ENCODE measurements at regions not wholly inside any gene's neighbourhood (a gene's known extent, or its start where the extent isn't known, plus 50 kb on each side); places are given as distances from the start of the nearest gene placed in this dataset.
"Not testable (repeated sequence)": the region's sequence is repeated elsewhere in the genome, so short reads cannot be mapped to it uniquely, and the experiment has no call there.

DNA sequence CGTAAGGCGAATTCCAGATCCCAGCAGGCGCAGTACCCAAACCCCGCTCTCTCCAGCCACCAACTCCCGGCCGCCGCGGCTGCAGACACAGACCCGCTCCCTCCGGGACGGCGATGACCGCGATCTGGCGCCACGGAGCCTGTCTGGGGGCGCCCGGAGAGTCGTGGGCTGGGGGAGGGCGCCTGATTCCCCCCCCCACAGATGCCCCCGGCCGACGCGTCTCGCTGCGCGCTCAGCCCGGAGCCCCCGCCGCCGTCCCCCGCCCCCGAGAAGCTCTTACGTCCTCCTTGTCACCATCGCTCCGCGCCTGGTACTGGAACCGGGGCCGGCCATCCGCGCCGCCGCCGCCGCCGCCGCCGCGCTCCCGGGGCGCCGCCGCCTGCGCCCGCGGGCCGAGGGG, 173.6 kb downstream of the ATP6V0E2 start:
- DNase-seq, result peak in 1 of 6 experiments; percentile 7

GRCh38 chr7:150047772-150048171, 174.0 kb downstream of the ATP6V0E2 start:
- peak in 2 of 6 experiments; percentile 28 to 39 for DNase-seq

DNA sequence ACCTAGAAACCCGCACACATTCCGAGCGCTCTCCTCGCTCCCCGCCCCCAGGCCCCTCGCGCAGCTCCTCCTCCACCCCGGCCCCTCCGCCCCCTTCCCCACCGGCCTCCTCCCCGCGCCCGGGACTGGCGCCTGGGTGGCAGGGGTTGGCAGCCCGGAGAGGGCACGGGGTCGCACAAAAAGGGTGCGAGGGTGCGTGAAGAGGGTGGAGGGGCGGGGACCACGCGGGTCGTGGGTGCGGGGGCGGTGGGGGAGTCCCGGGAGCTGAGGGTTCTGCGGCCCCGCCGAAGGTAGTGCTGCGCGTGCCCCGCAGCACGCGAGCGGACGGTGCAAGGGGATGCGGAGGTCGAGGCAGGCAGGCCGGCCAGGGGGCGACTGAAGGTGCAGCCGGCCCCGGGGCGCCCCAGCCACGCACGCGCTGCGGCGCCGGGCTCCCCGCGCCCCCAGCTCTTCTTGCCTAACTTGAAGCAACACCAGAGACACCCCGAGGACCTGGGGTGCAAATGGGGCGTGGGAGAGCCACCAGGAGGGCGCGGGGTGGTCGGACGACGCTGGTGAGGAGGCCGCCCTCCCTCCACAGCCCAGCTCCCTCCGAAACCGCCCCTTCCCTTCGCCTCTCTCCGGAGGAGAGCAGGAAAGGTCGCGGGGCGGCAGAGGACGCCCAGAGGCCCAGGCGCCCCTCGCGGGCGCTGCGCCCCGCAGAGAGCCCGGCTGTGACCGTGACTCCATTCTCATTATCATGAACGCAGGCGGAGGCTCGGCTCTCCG, 174.7 kb downstream of the ATP6V0E2 start:
- peak in 2 of 6 experiments; percentile 20 to 28 for DNase-seq

DNA sequence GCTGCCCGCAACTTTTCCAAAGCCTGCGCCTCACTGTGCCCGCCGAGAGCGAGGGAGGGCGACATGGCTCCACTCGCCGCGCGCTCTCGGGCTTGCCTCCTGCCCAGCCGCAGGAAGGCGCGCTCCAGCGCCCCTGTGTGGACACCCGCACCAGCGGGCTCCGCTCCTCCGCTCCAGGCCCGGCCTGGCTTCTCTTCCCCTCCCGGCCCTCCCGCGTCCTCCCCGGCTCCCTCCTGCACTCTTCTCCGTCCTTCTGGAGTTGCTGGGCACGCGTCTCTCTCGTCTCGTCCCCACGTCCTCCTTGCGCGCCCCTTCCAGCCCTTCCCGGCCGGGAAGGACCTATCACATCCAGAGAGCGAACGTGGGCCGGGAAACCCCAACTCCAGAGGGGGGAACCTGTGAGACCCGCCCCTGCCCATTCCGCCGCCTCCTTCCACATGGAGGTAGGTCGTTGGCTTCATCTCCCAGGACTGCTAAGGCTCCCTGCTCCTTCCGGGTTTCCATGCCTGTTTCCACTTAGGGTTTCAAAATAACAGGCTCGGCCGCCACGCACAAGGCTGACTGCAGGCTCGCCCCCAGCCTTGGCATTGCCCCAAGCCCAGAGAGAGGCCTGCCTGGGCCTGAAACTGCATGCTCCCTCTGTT, 175.4 kb downstream of the ATP6V0E2 start:
- DNase-seq, result peak in 1 of 6 experiments; percentile 27

GRCh38 chr7:150053396-150053795, 179.6 kb downstream of the ATP6V0E2 start:
- DNase-seq, result not testable (repeated sequence)

DNA sequence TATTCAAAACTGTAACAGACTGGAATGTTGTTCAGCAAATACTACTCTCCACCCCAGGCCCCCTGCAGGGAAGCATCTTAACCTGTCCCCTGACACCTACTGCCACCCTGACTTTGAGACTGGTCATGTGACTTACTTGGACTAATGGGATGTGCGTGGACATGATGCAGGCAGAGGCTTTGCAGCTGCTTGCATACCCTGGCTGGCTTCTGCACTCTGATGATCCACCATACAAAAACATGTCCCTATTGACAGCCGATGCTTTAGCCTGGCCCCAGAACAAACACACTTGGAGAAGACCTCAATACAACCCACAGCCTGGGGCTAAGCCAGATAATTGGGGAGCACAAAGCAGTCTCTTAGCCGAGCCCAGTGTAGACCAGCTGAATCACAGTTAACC, 180.5 kb downstream of the ATP6V0E2 start:
- DNase-seq, result not testable (repeated sequence)

- DNase-seq, result not testable (repeated sequence)
Measured at GRCh38 chr7:150060259-150061221, 186.8 kb downstream of the ATP6V0E2 start.

DNA sequence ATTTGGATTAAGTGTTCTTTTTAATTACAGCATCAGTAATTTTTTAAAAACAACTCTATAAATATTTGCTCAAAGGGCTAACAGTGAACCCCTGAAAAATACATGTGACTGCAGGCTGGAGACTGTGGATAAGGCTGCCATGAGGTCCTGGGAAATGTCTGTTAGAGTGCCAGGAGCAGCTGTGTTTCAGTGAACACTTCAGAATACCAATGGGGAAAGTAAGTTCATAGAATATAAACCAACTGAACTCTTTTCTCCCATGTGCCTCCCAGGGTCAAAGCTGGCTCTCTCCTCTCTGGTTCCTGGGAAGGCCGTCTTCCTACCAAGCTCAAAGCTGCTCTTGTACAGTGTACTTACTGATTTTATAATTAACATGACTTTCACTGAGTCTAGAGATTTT, 189.4 kb downstream of the ATP6V0E2 start:
- DNase-seq, result not testable (repeated sequence)

DNA sequence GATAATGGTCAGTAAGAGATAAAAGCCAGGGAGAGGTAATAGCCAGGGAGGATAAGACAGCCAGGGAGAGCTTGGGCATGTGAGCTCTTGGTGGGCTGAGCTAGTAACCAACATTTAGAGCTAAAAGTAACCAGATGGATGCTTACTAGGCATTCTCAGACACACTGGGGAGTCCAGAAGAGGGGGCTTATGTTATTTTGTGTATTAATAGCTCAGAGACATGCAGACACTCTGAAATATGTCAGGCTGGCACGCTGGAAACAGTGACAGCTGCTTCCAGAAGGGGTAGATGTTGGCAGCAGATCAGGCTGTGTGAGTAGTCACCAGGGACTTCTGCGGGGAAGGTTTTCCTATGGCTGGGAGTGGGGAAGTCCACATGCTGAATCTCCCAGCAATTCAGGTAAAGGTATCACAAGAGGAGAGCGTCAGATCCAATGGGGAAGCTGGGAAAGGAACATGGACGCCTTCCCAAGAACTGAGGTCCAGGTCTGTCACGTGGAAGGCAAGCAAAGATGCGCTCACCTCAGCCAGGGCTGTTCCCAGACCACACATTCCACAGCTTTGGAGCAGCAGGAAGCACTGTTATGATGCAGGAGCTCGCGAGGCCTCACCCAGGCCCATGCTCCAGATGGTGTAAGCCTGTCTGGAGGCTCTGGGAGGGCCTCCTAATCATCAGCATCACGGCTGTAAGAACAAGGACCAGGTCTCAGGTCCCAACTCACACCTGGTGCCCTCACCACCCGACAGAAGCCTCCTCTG, 196.0 kb downstream of the ATP6V0E2 start:
- DNase-seq, result not testable (repeated sequence)

DNA sequence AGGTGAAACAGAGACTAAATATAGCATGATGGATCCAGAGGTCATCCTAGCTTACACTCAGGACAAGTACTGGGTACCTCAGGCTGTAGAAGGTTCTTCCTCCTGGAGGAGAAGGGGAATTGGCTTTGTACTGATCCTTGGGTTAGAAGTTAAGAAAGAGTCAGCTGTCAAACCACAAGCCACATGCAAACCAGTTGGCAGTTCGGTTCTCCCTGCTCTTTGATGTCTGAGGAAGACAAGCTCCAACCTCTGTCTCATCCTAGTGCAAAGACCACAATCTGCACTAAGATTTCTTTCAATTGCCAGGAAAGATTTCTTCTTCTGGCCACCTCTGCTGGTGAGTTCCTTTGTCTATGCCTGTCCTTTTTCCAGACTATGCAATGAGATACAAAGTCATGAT, 203.8 kb downstream of the ATP6V0E2 start:
- DNase-seq, result peak in 2 of 6 experiments; percentile 1 to 2

- not testable (repeated sequence) for DNase-seq
Measured at GRCh38 chr7:150081865-150082264, 208.1 kb downstream of the ATP6V0E2 start.

- not testable (repeated sequence) for DNase-seq
Measured at GRCh38 chr7:150084724-150085123, 211.0 kb downstream of the ATP6V0E2 start.

- not testable (repeated sequence) for DNase-seq
Measured at GRCh38 chr7:150087478-150087877, 213.7 kb downstream of the ATP6V0E2 start.

DNA sequence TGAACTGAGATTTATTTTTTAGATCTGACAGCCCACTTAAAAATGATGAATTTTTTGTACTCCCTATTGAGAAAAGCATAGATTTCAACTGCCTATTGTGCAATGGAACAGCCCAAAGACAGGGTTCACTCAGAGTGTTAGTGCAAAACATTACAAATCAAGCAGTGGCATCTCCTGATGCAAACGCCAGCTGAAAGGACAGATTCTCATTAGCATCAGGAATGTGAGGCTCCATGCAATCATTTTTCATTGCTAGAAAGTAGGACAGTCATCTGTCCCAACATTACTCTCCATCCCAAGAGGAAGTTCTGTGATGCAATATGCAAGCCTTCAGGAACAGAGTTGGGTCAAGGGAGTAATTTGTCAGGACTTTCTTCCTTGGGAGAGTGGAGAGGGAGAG, 215.4 kb downstream of the ATP6V0E2 start:
- not testable (repeated sequence) for DNase-seq

GRCh38 chr7:150090776-150091175, 217.0 kb downstream of the ATP6V0E2 start:
- not testable (repeated sequence) for DNase-seq

GRCh38 chr7:150093897-150094296, 220.1 kb downstream of the ATP6V0E2 start:
- DNase-seq, result not testable (repeated sequence)

DNA sequence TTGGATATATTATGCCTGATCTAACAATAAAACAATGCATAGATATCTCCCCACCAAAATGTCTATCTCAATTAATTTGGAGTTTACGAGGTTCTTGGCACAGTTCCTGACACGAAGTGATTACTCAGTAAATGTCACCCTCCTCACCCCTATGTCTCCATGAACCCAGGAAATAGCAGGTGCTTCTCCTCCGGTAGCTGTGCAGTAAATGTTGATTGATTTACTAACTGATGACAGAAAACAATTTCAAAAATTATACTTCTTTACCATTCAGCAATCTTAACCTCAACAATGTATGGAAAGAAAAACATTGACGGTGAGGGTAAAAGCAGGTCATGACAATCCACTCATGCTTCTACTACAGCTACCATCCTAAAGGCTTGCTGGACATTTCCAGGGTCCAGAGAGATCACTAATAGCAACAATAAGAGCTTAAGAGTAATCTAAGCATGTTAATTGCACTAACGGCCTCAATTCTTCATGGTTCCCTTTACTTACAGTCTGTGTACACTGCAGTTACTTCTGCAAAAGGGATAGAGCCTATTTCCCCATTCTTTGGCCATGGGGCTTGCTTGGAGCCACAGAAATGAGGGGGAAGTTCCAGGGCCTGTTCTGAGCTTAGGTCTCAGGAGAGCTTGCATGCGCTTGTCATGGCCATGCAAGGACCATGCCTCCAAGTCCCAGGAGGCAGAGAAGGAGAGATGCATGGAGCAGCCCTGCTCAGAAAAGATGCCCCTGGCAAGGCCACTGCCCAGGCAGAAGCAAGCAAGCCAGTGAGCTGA, 222.6 kb downstream of the ATP6V0E2 start:
- DNase-seq, result not testable (repeated sequence)

- not testable (repeated sequence) for DNase-seq
Measured at GRCh38 chr7:150098592-150098991, 224.6 kb upstream of the LRRC61 start.

GRCh38 chr7:150101282-150101681, 221.9 kb upstream of the LRRC61 start:
- DNase-seq, result not testable (repeated sequence)

GRCh38 chr7:150107283-150107682, 215.9 kb upstream of the LRRC61 start:
- not testable (repeated sequence) for DNase-seq

DNA sequence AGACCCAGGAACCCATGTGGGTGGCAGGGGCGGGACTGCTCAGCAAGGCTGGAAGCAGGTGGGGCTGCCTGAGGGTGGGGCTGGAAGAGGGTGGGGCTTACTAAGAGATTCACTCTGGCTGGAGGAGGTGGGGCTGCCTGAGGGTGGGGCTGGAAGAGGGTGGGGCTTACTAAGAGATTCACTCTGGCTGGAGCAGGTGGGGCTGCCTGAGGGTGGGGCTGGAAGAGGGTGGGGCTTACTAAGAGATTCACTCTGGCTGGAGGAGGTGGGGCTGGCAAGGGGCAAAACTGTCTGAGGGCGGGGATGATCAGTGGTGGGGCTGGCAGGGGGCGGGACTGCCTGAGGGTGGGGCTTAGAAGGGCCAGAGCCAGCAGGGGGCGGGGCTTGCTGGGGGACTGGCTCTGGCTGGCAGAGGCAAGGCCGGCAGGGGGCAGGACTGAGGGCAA, 212.8 kb upstream of the LRRC61 start:
- DNase-seq, result peak in 1 of 6 experiments; percentile 14

Measured in stimulated activated naive CD4-positive, alpha-beta T cell (primary cell).